ENCODE measurements at regions not wholly inside any gene's neighbourhood (a gene's known extent, or its start where the extent isn't known, plus 50 kb on each side); places are given as distances from the start of the nearest gene placed in this dataset.

GRCh38 chr2:126765395-126765794 is 109.4 kb downstream of the GYPC start (continued):
- TF ChIP-seq REST (IDR thresholded peaks at IDR 0.05; ENCODE audit: unreplicated experiment) (no peak), STAT1 (IDR thresholded peaks at IDR 0.05; ENCODE audit: unreplicated experiment) (no peak), EZH2phosphoT487 (IDR thresholded peaks at IDR 0.05; ENCODE audit: unreplicated experiment) (no peak), CREB1 (CRISPR knock-in tag; IDR thresholded peaks at IDR 0.05; ENCODE audit: low read depth) (no peak), NANOG (IDR thresholded peaks at IDR 0.05; ENCODE audit: borderline replicate concordance) (no peak), CTCF (conservative IDR thresholded peaks at IDR 0.05; ENCODE audit: low read depth in 2 of 2) (no peak), ZNF114 (CRISPR knock-in tag; IDR thresholded peaks at IDR 0.05) (no peak)

- DNase-seq (ENCODE audit: low spot score) (no peak), ATAC-seq (no peak)
- Mint-ChIP-seq H3K27ac (no peak overlapping the region), H3K36me3 (ENCODE audit: low read depth) (no peaks in the 10 kb centered on the region), H3K27me3 (ENCODE audit: insufficient read depth, low read depth, poor library complexity) (peaks cover 6% of the 10 kb centered on the region), H3K4me1 (no peaks in the 10 kb centered on the region), H3K4me3 (no peak overlapping the region), H3K9me3 (no peaks in the 10 kb centered on the region)
- no peak overlapping the region for H3K4me3 ChIP-seq
- no peaks in the 10 kb centered on the region for H3K79me2 ChIP-seq (replicated peaks; ENCODE audit: insufficient read depth)
- H3K27me3 ChIP-seq (ENCODE audit: insufficient read depth) = no peaks in the 10 kb centered on the region
- no peaks in the 10 kb centered on the region for H4K20me1 ChIP-seq (replicated peaks; ENCODE audit: insufficient read depth)
- H2AFZ ChIP-seq = no peak overlapping the region
- no peaks in the 10 kb centered on the region for H3K4me1 ChIP-seq (ENCODE audit: insufficient read depth)
- 0 out of 2 replicates have a peak, but pooled peaks cover 5% of the 10 kb centered on the region for H3K9me2 ChIP-seq (ENCODE audit: insufficient read depth)
- H3K36me3 ChIP-seq (ENCODE audit: insufficient read depth) = no peaks in the 10 kb centered on the region
- no peak overlapping the region for H3K4me2 ChIP-seq
- no peak overlapping the region for H3K27ac ChIP-seq (ENCODE audit: low read depth)
- H3F3A ChIP-seq (replicated peaks; ENCODE audit: low read depth) = no peaks in the 10 kb centered on the region
- TF ChIP-seq ETS1 (IDR thresholded peaks at IDR 0.05) = no peak
- TF ChIP-seq ZNF462 (CRISPR knock-in tag; IDR thresholded peaks at IDR 0.05) = no peak
- TF ChIP-seq NANOG (IDR thresholded peaks at IDR 0.05; ENCODE audit: borderline replicate concordance) = no peak
- TF ChIP-seq STAT1 (IDR thresholded peaks at IDR 0.05; ENCODE audit: unreplicated experiment) = no peak
- no peak for TF ChIP-seq JUNB (IDR thresholded peaks at IDR 0.05; ENCODE audit: unreplicated experiment)
- no peak for TF ChIP-seq EZH2phosphoT487 (IDR thresholded peaks at IDR 0.05; ENCODE audit: unreplicated experiment)
These were observed 110.5 kb downstream of the GYPC start for GRCh38 chr2:126766295-126766968.
